ENCODE measurements at regions not wholly inside any gene's neighbourhood (a gene's known extent, or its start where the extent isn't known, plus 50 kb on each side); places are given as distances from the start of the nearest gene placed in this dataset.

GRCh38 chr11:98243897-98244296 is 776.9 kb upstream of the CNTN5 start:
- H3K27me3 Mint-ChIP-seq (ENCODE audit: low read depth in 3 of 3), result peaks cover 0 to 2% (median 0%) of the 10 kb centered on the region in 3 donors
- H3K4me1 ChIP-seq (ENCODE audit: control insufficient read depth in 1 of 2, insufficient read depth in 2 of 2, low read length in 2 of 2), result no peaks in the 10 kb centered on the region
- WGBS (ENCODE audit: insufficient coverage), result 80% methylated on average over 1 of the region's 6 CpGs

GRCh38 chr11:98260983-98261382 is 759.8 kb upstream of the CNTN5 start:
- Histone ChIP-seq H3K79me2 (ENCODE audit: insufficient read depth, low read length) (no peaks in the 10 kb centered on the region), H4K20me1 (ENCODE audit: insufficient read depth, low read length) (no peaks in the 10 kb centered on the region), H3K4me3 (replicated peaks in 1 of 3; ENCODE audit: low read depth in 2 of 3, low read length in 3 of 3) (no peak overlapping the region), H3K9ac (ENCODE audit: insufficient read depth, low read length, poor library complexity, severe bottlenecking) (no peak overlapping the region), H3K9me3 (replicated peaks in 1 of 2; ENCODE audit: control insufficient read depth in 1 of 2, insufficient read depth in 1 of 2, low read length in 2 of 2) (peaks cover 4% of the 10 kb centered on the region in 2 donors), H3K4me1 (ENCODE audit: control insufficient read depth in 1 of 2, insufficient read depth in 2 of 2, low read length in 2 of 2) (no peaks in the 10 kb centered on the region), H3K27ac (ENCODE audit: low read depth in 1 of 2, low read length in 2 of 2) (no peak overlapping the region), H3K4me2 (replicated peaks; ENCODE audit: extremely low read depth, low read length, poor library complexity, severe bottlenecking) (no peak overlapping the region), H3K27me3 (ENCODE audit: control insufficient read depth in 2 of 2, insufficient read depth in 2 of 2, low read length in 2 of 2) (no peaks in the 10 kb centered on the region), H2AFZ (ENCODE audit: insufficient read depth, low read depth, low read length, poor library complexity, severe bottlenecking) (no peak overlapping the region), H3K36me3 (replicated peaks in 1 of 2; ENCODE audit: control insufficient read depth in 1 of 2, insufficient read depth in 2 of 2, low read length in 2 of 2) (no peaks in the 10 kb centered on the region)
- H3K4me1 Mint-ChIP-seq, result no peaks in the 10 kb centered on the region
- TF ChIP-seq, protein P1, sequence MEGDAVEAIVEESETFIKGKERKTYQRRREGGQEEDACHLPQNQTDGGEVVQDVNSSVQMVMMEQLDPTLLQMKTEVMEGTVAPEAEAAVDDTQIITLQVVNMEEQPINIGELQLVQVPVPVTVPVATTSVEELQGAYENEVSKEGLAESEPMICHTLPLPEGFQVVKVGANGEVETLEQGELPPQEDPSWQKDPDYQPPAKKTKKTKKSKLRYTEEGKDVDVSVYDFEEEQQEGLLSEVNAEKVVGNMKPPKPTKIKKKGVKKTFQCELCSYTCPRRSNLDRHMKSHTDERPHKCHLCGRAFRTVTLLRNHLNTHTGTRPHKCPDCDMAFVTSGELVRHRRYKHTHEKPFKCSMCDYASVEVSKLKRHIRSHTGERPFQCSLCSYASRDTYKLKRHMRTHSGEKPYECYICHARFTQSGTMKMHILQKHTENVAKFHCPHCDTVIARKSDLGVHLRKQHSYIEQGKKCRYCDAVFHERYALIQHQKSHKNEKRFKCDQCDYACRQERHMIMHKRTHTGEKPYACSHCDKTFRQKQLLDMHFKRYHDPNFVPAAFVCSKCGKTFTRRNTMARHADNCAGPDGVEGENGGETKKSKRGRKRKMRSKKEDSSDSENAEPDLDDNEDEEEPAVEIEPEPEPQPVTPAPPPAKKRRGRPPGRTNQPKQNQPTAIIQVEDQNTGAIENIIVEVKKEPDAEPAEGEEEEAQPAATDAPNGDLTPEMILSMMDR (IDR thresholded peaks at IDR 0.05), result no peak
- no CpG with 5 or more reads among the region's 1 CpG for WGBS (ENCODE audit: insufficient coverage)
- no peaks in the 10 kb centered on the region for H3K36me3 Mint-ChIP-seq
- no peak for DNase-seq
- no peak overlapping the region for H3K27ac Mint-ChIP-seq
- intact Hi-C loops (cut with micrococcal nuclease), result no loop called here
- H3K9me3 Mint-ChIP-seq, result peaks cover 0 to 9% (median 6%) of the 10 kb centered on the region in 7 donors
- no peak overlapping the region for H3K4me3 Mint-ChIP-seq
- no peaks in the 10 kb centered on the region for H3K27me3 Mint-ChIP-seq (ENCODE audit: low read depth in 3 of 3)

More at GRCh38 chr11:98243897-98244296, 776.9 kb upstream of the CNTN5 start:
- H3K27me3 ChIP-seq (ENCODE audit: control insufficient read depth in 2 of 2, insufficient read depth in 2 of 2, low read length in 2 of 2), result no peaks in the 10 kb centered on the region
- no peak overlapping the region for H3K9ac ChIP-seq (ENCODE audit: insufficient read depth, low read length, poor library complexity, severe bottlenecking)
- Mint-ChIP-seq H3K9me3 (peaks cover 2 to 15% (median 5%) of the 10 kb centered on the region in 7 donors), H3K36me3 (no peaks in the 10 kb centered on the region), H3K4me3 (no peak overlapping the region), H3K27ac (no peak overlapping the region), H3K4me1 (no peaks in the 10 kb centered on the region)
- intact Hi-C loops (cut with micrococcal nuclease), result no loop called here
- no peaks in the 10 kb centered on the region for H3K79me2 ChIP-seq (ENCODE audit: insufficient read depth, low read length)
- no peak overlapping the region for H3K27ac ChIP-seq (ENCODE audit: low read depth in 1 of 2, low read length in 2 of 2)
- H2AFZ ChIP-seq (ENCODE audit: insufficient read depth, low read depth, low read length, poor library complexity, severe bottlenecking), result no peak overlapping the region
- no peak for DNase-seq
- H4K20me1 ChIP-seq (ENCODE audit: insufficient read depth, low read length), result no peaks in the 10 kb centered on the region
- no peak overlapping the region for H3K4me2 ChIP-seq (replicated peaks; ENCODE audit: extremely low read depth, low read length, poor library complexity, severe bottlenecking)
- TF ChIP-seq, protein P1 (IDR thresholded peaks at IDR 0.05), result no peak
- no peaks in the 10 kb centered on the region for H3K36me3 ChIP-seq (replicated peaks in 1 of 2; ENCODE audit: control insufficient read depth in 1 of 2, insufficient read depth in 2 of 2, low read length in 2 of 2)
- H3K9me3 ChIP-seq (replicated peaks in 1 of 2; ENCODE audit: control insufficient read depth in 1 of 2, insufficient read depth in 1 of 2, low read length in 2 of 2), result peaks cover 15% of the 10 kb centered on the region in 2 donors
- no peak overlapping the region for H3K4me3 ChIP-seq (replicated peaks in 1 of 3; ENCODE audit: low read depth in 2 of 3, low read length in 3 of 3)

All from CD14-positive monocyte (primary cell).